ENCODE measurements at regions not wholly inside any gene's neighbourhood (a gene's known extent, or its start where the extent isn't known, plus 50 kb on each side); places are given as distances from the start of the nearest gene placed in this dataset.

GRCh38 chr4:84342161-84342560, 156.9 kb downstream of the NKX6-1 start:
- peaks cover 0 to 10% (median 0%) of the 10 kb centered on the region in 4 donors for H3K27me3 ChIP-seq (ENCODE audit: control insufficient read depth in 4 of 4, insufficient read depth in 4 of 4, low read length in 3 of 4)
- no peak for DNase-seq (ENCODE audit: low spot score)
- H3K4me1 ChIP-seq (ENCODE audit: control insufficient read depth in 4 of 4, insufficient read depth in 4 of 4, low read length in 3 of 4) = no peaks in the 10 kb centered on the region
- H3K4me3 ChIP-seq (ENCODE audit: low read depth in 1 of 3, low read length in 3 of 3) = no peak overlapping the region
- no peak overlapping the region for H3K9ac ChIP-seq (ENCODE audit: low read depth in 1 of 2, low read length in 2 of 2)
- no peak overlapping the region for H3K27ac ChIP-seq (ENCODE audit: low read depth in 1 of 2, low read length in 2 of 2)
- H3K36me3 ChIP-seq (ENCODE audit: control insufficient read depth in 4 of 4, insufficient read depth in 3 of 4, low read depth in 1 of 4, low read length in 3 of 4) = no peaks in the 10 kb centered on the region
- WGBS = 59% methylated on average over 3 of the region's 3 CpGs
- peaks cover 0 to 17% (median 2%) of the 10 kb centered on the region in 4 donors for H3K9me3 ChIP-seq (ENCODE audit: control insufficient read depth in 4 of 4, low read length in 3 of 4)
- TF ChIP-seq RAD21 (IDR thresholded peaks at IDR 0.05) (no peak), REST (IDR thresholded peaks at IDR 0.05) (no peak), FOXA2 (IDR thresholded peaks at IDR 0.05) (no peak), TAF1 (conservative IDR thresholded peaks at IDR 0.05) (no peak), NR2F2 (IDR thresholded peaks at IDR 0.05) (no peak), JUND (IDR thresholded peaks at IDR 0.05) (no peak), SP1 (IDR thresholded peaks at IDR 0.05) (no peak), ATF3 (IDR thresholded peaks at IDR 0.05) (no peak), HNF4G (IDR thresholded peaks at IDR 0.05) (no peak), ZBTB33 (IDR thresholded peaks at IDR 0.05) (no peak), EGR1 (IDR thresholded peaks at IDR 0.05; ENCODE audit: low read depth in 2 of 2) (no peak), FOXA1 (IDR thresholded peaks at IDR 0.05) (no peak), RXRA (IDR thresholded peaks at IDR 0.05) (no peak), HNF4A (conservative IDR thresholded peaks at IDR 0.05) (no peak), YY1 (IDR thresholded peaks at IDR 0.05) (no peak), GABPA (IDR thresholded peaks at IDR 0.05 in 1 of 2, conservative IDR thresholded peaks at IDR 0.05 in 1 of 2) (no peak)
- TF ChIP-seq, protein P1, sequence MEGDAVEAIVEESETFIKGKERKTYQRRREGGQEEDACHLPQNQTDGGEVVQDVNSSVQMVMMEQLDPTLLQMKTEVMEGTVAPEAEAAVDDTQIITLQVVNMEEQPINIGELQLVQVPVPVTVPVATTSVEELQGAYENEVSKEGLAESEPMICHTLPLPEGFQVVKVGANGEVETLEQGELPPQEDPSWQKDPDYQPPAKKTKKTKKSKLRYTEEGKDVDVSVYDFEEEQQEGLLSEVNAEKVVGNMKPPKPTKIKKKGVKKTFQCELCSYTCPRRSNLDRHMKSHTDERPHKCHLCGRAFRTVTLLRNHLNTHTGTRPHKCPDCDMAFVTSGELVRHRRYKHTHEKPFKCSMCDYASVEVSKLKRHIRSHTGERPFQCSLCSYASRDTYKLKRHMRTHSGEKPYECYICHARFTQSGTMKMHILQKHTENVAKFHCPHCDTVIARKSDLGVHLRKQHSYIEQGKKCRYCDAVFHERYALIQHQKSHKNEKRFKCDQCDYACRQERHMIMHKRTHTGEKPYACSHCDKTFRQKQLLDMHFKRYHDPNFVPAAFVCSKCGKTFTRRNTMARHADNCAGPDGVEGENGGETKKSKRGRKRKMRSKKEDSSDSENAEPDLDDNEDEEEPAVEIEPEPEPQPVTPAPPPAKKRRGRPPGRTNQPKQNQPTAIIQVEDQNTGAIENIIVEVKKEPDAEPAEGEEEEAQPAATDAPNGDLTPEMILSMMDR (IDR thresholded peaks at IDR 0.05; ENCODE audit: low read depth, low read length, missing input control) = no peak
- TF ChIP-seq, protein P2, sequence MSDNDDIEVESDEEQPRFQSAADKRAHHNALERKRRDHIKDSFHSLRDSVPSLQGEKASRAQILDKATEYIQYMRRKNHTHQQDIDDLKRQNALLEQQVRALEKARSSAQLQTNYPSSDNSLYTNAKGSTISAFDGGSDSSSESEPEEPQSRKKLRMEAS (IDR thresholded peaks at IDR 0.05) = no peak
